ENCODE measurements at regions not wholly inside any gene's neighbourhood (a gene's known extent, or its start where the extent isn't known, plus 50 kb on each side); places are given as distances from the start of the nearest gene placed in this dataset.

DNA sequence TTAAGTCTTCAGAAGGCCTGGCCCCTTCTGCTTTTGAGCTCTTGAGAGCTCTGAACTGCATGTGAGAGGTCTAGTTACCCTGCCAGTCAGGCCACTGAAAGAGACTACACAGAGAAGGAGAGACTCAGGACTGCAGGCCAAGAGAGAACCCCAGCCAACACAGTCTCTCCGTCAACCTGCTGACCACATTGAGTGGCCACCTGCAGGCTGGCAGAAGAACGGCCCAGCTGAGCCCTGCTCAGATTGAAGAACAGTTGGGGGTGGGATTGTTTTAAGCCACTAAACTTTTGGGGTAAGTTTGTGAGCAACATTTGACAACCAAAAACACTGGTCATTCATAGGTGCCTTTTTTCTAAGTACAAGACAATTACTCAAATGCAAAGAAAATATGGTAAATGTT is 273.5 kb upstream of the CCDC54 start:
- DNase-seq (ENCODE audit: low read depth in 2 of 3, low spot score in 2 of 3) = no peak

DNA sequence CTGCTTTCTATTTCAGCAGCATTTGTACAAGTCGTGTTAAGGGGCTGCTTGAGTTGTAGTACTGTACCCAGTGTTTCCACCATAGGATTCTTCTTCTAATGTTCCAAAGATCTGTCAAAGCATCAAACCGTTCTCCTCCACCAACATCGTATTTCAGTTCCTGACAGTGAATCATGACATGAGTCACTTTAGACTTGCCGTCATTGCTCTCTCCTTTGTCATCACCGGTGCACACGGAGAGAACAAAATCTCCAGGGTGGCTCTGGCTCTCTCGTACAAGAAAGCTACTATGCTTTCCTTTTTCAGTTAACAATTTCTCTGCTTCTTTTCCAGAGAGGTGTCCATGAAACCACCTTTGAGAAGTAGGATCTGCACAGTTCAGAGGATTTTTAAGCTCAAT is 270.9 kb upstream of the CCDC54 start:
- DNase-seq (ENCODE audit: low read depth in 2 of 3, low spot score in 2 of 3) = no peak

DNA sequence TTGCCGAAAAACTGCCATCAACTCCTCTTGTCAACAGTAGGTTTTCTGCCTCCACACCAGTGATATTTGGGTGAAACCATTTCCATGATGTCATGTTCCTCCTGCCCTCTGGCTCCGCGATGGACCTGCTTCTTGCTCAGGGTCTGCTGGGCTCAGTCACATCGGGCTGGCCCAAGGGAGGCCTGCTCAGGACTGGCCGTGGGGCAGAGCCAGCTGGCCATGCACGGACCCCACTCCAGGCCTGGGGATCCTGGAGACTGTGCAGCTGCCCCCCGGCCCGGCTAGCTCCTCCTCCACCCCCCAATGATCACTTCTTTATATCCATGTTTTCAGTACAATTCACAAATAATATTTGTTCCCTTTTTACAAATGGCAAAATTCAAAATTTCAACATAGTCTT is 270.3 kb upstream of the CCDC54 start:
- no peak for DNase-seq (ENCODE audit: low read depth in 2 of 3, low spot score in 2 of 3)

DNA sequence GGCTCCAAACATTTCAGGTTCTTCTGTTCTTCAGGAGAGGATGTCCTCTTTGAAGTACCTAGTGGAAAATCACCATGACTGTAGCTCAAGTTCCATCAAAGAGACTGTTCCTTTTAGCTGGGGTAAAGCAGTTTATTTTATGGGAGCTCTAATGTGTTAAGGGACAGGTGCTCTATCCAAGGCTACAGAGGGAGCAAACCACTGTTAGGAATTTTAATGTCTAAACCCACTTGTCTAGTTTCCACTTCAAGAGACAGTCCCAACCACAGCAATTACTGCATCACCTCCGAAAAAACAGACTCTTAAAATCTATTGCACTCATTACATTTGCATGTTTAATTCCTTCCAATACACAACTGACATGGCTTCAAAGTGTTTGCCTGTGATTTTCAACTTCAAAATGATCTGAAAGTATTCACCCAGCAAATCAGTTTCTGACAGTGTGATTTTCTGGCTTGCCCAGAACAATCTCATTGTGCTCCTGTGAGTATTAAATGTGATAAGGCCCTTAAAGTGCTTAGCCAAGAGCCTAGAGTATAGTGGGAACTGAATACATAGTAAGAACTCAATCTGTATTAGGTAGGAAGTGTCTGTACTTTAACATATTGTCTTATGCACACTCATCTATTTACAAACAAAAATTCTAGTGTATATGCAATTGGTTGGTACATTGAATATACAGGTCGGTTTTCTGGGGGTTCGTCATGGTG is 266.5 kb upstream of the CCDC54 start:
- no peak for DNase-seq (ENCODE audit: low read depth in 2 of 3, low spot score in 2 of 3)

DNA sequence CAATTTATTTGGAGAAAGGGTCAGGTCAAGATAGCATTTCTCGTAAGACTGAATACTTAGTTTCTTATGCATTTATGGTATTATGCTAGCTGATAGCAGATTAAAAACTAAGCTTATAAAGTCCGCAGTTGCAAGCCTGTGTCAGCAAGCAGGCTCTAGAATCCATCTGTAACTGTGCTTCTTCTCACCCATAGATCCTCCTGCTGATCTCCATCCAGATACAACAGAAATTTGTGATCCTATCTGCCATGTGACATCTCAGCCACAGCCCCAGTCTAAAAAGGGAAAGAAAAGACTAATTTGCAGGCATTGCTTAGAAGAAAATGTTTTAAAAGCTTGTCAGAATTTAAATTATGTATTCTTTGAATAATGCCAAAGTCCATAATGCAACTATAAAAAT is 265.4 kb upstream of the CCDC54 start:
- DNase-seq (ENCODE audit: low read depth in 2 of 3, low spot score in 2 of 3) = no peak

DNA sequence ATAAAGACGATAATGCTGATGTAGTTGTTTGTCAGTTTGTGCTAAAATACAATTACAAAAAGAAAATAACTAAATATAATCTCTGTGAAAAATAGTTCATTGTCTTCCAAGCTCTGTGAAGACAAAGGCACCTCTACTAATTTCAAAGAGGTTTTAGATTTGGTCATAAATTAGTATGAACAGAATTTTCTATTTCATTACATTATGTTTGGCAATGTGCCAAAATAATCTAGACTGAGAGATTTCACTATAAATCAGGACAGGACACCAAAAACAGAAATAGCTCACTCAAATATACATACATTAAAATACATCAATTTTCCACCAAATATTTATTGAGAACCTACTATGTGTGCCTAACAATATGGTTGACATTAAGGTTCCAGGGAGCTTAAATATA is 264.9 kb upstream of the CCDC54 start:
- DNase-seq (ENCODE audit: low read depth in 2 of 3, low spot score in 2 of 3) = no peak

DNA sequence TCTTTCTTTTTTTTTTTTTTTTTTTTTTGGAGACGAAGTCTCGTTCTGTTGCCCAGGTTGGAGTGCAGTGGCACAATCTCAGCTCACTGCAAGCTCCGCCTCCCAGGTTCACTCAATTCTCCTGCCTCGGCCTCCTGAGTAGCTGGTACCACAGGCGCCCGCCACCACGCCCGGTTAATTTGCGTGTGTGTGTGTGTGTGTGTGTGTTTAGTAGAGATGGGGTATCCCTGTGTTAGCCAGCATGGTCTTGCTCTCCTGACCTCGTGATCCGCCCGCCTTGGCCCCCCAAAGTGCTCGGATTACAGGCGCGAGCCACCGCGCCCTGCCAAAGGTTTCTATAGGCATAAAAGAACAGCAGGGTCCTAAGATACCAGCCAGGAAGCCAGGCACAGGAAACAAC is 261.0 kb upstream of the CCDC54 start:
- DNase-seq (ENCODE audit: low read depth in 2 of 3, low spot score in 2 of 3) = no peak

DNA sequence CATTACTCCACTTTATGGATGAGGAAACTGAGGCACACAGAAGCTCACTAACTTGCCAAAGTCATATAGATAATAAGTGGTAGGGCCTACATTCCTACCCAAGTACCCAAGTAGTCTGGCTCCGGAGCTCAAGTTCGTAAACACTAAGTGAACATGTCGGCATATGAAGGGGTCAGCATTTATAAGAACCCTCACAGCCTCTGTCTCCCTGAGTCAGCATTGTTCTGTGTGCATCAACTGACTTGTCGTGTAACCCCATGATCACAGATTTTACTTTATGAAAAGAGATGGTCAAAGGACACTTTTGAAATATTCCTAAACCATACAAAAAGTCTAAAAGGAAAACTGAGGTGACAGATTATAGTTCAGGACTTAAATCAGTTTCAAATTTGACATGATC is 260.1 kb upstream of the CCDC54 start:
- DNase-seq (ENCODE audit: low read depth in 2 of 3, low spot score in 2 of 3) = no peak

DNA sequence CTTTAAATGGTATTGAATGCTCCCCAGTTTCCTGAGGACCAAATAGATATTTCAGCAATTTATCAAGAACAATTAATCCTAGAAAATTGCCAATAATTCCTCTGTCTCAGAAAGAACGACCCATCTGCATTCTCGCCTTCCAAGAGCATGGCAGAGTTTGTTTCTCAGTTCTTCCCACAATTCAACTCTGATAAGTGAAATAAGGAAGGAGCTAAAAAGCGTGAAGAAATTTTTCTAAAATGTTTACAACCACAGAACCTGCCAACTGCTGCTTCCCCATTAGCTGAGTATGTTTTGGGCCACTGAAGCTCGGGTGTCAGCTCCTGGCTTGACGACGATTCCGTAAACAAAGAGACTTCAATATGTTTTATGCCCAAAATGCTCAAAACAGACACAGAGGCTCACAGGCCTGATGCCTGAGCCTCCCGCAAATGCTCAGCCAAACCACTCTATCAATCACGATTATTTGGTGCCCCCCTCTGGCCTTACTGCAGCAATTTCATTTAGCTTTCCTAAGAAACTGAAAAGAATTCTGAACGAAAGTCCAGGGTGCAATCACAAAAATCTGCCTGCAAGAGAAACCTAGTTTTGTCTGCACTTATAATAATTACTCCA is 259.2 kb upstream of the CCDC54 start:
- DNase-seq (ENCODE audit: low read depth in 2 of 3, low spot score in 2 of 3) = no peak

DNA sequence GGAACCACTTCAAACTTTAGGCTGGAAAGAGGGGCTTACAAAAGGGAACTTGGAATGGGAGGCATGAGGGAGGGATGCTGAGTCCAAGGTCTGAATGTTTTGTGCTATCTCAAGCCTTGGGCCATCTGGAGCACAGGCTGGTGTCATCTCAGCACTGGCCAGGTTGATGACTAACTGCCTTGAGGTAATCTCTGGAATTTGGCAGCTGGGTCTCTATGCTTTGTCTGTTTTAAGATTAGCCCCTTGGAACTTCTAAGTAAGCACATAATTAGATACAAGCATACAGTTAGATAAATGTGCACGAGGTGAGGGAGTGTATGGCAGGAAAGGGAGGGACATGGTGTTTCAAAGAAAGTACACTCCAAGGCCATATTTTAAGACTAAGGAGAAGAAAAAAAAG is 252.4 kb upstream of the CCDC54 start:
- DNase-seq (ENCODE audit: low read depth in 2 of 3, low spot score in 2 of 3) = no peak

DNA sequence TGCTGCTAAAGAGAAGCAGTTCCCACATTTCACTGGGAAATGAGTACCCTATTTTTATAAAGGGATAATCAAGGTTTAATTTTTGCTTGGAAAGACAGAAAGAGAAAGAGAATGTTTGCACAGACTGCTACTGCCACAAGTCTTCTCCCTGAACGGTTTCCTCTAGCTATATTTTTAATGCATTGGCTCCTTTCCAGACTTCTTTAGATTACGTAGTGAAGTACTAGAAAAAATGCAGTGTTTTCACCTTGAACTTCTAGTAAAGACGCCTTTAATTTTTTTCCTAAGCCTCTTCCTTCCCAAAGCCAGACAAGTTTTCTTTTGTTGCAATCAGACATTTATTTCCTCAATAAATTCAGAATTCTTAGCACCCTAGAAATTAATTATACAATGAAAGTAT is 248.3 kb upstream of the CCDC54 start:
- no peak for DNase-seq (ENCODE audit: low read depth in 2 of 3, low spot score in 2 of 3)

DNA sequence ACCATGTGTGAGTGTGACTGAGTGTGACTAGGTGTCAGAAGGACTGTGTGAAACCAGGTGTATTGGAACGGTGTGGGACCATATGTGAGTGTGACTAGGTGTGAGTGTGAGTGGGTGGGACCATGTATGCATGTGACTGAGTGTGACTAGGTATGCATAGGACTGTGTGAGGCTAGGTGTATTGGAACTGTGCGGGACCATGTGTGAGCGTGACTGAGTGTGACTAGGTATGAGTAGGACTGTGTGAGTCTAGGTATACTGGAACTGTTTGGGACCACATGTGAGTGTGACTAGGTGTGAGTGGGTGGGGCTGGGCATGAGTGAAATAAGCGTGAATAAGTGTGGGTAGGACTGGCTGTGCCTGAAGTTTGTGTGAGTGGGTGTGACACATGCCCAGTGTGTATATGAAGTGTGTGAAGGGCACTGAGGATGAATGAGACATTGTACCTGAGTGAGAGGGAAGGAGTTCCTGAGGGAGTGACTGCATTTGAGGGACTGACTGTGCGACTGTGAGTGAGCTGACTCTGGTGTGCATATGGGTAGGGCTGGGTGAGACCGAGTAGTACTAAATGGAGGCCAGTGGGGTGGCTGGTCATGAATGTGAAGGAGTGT is 247.0 kb upstream of the CCDC54 start:
- DNase-seq (ENCODE audit: low read depth in 2 of 3, low spot score in 2 of 3) = no peak

DNA sequence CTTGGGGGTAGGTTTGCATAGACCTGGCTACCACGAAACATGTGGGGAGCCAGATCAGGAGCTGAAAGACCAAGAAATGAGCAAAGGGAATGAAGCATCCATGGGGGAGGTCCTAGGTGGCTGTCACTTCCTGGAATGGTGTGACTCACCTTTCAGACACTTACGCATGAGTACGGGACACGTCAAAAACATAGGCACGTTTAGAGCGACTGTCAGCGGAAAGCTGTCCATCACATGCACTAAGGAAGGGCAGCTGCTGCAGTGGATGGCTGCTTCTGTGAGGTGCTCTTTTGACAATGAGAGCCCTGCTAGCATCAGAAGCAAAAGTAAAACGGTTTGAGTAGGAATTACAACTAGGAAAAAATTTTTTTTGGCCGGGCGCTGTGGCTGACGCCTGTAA is 244.6 kb upstream of the CCDC54 start:
- no peak for DNase-seq (ENCODE audit: low read depth in 2 of 3, low spot score in 2 of 3)

DNA sequence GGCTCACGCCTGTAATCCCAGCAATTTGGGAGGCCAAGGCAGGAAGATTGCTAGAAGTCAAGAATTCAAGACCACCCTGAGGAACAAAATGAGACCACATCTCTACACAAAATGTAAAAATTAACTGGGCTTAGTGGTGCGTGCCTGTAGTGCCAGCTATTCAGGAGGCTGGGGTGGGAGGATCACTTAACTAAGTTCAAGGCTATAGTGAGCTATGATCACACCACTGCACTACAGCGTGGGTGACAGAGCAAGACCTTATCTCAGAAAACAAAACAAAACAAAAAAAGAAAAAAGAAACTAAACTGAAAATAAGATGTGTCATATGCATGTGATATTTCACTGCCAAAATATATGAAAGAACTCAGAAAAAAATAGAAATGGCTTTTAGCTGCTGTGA is 243.3 kb upstream of the CCDC54 start:
- DNase-seq (ENCODE audit: low read depth in 2 of 3, low spot score in 2 of 3) = no peak

DNA sequence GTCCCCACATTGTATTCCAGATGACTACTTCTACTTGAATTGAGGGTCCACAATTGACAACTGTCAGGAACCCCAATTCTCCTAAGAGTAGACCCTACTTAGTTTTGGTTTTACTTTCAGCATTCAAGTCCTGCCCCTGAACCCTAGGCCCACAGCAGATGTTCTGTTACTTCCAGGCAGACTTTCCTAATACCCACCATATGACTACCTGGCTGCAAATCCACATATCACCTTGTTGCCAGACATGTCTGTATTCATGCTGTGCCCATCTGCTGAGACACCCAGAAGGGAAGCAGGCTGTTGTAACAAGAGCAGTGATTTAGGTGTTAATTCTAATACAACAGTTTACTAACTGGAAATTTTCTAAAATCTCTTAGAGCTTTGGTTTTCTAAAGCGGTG is 235.1 kb upstream of the CCDC54 start:
- no peak for DNase-seq (ENCODE audit: low read depth in 2 of 3, low spot score in 2 of 3)

DNA sequence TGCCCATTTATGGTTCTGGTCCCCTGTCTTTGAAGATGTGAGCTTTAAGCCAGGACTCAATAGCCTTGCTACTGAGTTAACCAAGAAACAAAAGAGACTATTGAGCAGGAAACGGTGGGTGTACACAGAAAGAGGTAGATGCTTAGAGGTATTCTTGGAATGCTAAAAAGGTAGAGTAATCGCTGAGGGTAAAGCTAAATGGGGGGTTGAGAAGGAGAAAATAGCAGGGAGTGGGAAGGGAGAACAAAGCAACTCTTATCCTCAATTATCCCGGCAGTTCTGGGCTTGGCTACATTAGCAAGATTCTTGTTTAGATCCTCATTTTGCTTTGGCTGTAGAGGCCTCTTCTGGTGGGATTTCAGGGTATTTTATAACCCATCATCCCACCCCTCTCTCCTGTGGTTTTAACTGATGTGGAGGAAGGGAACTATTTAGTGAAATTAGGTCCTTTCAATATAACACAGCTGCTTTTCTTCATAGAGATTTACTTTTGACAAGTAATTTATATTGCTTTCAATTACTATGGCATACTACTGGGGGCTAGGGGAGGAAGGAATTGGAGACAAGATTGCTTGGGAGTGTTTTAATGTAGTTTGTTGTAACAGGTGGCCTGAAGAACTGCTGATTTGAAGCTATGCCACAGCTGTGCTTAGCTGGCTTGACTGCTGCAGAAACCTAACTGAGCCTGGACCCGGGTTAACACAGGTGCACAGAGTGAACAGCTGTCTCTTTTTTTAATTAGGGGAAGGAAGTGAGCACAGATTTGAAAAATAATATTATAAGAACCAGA is 234.3 kb upstream of the CCDC54 start:
- DNase-seq (ENCODE audit: low read depth in 2 of 3, low spot score in 2 of 3) = no peak

DNA sequence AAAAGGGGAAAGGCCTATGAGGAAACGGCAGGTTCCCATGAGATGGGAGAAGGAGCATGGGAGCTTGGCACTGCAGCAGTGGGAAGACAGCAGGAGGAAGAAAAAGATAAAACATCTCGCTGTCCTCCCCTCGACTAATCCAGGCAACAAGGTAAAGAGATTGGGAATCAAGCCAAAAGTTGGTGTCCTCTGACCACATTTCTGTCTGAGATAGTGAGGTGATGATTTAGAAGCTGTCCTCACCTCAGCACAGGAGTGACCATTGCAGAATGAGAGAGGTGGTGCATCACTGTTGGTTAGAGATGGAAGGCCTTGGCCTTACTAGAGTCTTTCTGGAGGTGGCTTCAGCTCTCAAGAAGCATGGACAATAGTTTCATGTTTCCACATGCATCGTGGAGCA is 226.6 kb upstream of the CCDC54 start:
- DNase-seq (ENCODE audit: low read depth in 2 of 3, low spot score in 2 of 3) = no peak

DNA sequence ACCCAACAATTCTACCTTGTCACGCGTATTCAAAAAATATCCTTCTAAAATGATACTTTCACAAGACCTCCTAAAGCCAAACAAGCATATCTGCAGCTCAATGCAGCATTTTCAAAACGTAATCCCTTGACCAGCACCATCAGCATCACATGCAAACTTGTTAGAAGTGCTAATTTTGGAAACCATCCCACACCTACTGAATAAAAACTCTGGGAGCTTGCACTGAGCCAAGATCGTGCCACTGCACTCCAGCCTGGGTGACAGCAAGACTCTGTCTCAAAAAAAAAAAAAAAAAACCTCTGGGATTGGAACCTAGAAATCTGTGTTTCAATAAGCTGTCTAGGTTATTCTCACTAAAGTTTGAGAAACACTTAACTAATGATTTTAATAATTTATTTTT is 223.3 kb upstream of the CCDC54 start:
- no peak for DNase-seq (ENCODE audit: low read depth in 2 of 3, low spot score in 2 of 3)

DNA sequence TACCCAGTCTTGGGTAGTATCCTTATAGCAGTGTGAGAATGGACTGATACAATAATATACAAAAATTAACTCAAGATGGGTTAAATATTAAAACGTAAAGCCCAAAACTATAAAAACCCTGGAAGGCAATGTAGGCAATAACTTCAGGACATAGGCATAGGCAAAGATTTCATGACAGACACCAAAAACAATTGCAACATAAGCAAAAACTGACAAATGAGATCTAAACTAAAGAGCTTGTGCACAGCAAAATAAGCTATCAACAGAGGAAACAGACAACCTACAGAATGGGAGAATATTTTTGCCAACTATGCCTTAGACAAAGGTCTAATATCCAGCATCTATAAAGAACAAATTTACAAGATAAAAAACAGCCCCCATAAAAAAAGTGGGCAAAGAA is 204.8 kb upstream of the CCDC54 start:
- DNase-seq (ENCODE audit: low read depth in 2 of 3, low spot score in 2 of 3) = no peak

DNA sequence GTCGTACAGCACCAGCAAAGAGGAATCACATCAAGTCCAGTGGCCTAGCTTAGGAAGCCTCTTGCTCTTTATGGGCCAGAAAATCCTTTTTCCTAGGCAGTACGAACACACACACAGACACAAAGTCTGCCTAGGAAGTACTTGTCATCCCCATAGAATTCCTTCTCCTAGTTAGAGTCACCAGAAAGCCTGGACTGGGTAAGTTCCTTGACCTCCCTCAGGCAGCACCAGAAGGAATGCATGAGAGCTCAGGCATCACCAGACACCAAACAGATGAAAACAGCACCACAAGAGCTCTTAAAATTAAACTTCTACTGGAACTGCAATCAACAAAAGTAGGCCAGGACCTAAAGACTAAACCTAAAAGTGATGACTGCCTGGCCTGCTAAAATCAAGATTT is 192.9 kb upstream of the CCDC54 start:
- DNase-seq (ENCODE audit: low read depth in 2 of 3, low spot score in 2 of 3) = no peak

DNA sequence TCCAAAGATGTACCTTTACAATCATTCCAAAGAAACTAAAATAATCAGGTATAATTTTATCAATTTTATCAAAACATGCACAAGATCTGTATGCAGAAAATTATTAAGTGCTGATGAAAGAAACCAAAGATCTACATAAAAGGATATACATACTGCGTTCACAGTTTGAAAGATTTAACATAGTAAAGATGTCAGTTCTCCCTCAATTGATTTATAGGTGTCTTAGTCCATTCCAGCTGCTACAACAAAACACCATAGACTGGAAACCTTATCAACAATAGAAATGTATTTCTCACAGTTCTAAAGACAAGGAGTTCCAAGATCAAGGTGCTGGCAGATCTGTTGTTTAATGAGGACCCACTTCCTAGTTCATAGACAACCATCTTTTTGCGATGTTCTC is 189.0 kb upstream of the CCDC54 start:
- no peak for DNase-seq (ENCODE audit: low read depth in 2 of 3, low spot score in 2 of 3)

DNA sequence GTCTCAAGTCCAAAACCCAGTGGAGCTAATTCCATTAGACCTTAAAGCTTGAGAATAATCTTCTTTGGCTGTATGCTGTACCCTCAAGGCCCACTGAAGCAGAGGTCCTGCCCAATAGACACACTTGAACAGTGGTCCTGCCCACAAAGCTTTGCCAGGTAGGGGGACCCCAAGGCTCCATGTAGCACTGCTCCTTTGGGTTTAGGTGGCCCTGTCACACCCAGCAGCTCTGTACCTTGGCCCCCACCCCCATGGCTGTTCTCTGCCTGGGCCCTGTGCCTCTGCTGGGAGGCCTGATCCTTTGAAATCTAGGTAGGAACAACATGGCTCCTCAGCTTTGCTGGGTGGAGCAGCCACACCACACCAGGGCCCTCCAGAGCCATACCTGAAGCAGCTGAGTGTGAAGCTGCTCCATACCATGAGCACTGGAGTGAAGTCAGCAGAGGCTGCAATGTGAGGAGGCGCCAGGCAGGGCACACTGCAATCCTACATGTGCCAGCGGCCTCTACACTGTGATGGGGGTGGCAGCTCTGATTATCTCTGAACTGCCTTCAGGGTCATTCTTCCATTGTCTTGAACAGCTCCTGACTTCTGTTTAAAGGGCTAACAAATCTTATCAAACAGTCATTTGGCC is 188.0 kb upstream of the CCDC54 start:
- no peak for DNase-seq (ENCODE audit: low read depth in 2 of 3, low spot score in 2 of 3)
